ENCODE measurements at regions not wholly inside any gene's neighbourhood (a gene's known extent, or its start where the extent isn't known, plus 50 kb on each side); places are given as distances from the start of the nearest gene placed in this dataset.

DNA sequence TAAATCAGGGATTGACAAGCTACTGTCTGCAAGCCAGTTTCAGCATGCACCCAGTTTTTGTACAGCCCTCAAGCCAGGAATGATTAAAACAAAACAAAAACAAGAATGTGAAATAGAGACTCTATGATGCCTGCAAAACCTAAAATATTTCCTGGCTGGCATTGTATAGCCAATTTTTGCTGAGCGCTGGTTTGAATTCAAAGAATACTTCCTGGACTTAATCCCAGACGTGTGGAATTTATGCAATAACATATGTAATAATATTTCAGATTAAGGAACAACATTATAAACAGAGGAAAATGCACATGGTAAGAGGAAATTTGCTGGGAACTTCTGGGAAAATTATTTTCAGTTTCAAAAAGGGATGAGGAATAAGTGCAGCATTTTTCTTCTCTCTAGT lies 148.1 kb upstream of the RPRM start:
- no peak for TF ChIP-seq TAF1 (IDR thresholded peaks at IDR 0.05; ENCODE audit: low read depth)
- TF ChIP-seq EGR1 (IDR thresholded peaks at IDR 0.05) = no peak

Data from Ishikawa (cell line).